Activated T-helper 17 cell treated with anti-CD3 and anti-CD28 coated beads, Interleukin-2, amount 50 U/mL, for 72 hours (primary cell): ENCODE measurements at regions not wholly inside any gene's neighbourhood (a gene's known extent, or its start where the extent isn't known, plus 50 kb on each side); places are given as distances from the start of the nearest gene placed in this dataset.

ENCODE experiments used
- ATAC-seq: fragments of 150-1000 bp; cut with Tn5 transposase; replicated peaks from 2 replicates; pipeline ENCODE4 v1.10.0; 2021; ENCODE audit warnings: mild to moderate bottlenecking, moderate library complexity
- H3K27ac Mint-ChIP-seq: one replicate; pipeline ENCODE4 v1.8.0; 2022; ENCODE audit warnings: mixed read lengths
- H3K27me3 Mint-ChIP-seq: one replicate; pipeline ENCODE4 v1.8.0; 2022; ENCODE audit warnings: mixed read lengths
- H3K36me3 Mint-ChIP-seq: one replicate; pipeline ENCODE4 v1.8.0; 2022; ENCODE audit warnings: low read depth, mild to moderate bottlenecking, mixed read lengths
- H3K4me1 Mint-ChIP-seq: one replicate; pipeline ENCODE4 v1.8.0; 2022; ENCODE audit warnings: mixed read lengths
- H3K4me3 Mint-ChIP-seq: one replicate; pipeline ENCODE4 v1.8.0; 2022; ENCODE audit warnings: mild to moderate bottlenecking, mixed read lengths
- H3K9me3 Mint-ChIP-seq: one replicate; pipeline ENCODE4 v1.8.0; 2022; ENCODE audit warnings: mixed read lengths

DNA sequence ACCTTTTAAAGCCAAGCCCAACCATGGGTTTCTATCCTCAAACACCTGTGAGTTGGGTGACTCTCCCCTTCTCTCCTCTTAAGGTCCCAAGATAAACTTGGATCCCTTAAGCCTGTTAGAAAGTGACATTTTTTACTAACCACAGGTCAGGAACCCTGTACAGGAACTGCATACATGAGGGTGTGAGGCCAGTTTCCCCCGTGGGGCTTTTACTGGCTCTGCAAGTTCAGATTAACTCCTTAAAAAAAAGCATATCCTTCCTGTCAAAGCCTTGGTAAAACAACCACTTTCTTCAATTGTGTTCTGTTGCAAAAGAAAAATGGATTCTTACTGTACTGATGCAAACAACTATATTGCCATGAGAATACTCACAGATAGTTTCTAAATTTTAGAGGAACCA, 2638.7 kb upstream of the PCDH20 start:
- Mint-ChIP-seq H3K27ac (no peak overlapping the region), H3K4me3 (no peak overlapping the region), H3K4me1 (no peaks in the 10 kb centered on the region), H3K9me3 (no peaks in the 10 kb centered on the region), H3K27me3 (no peaks in the 10 kb centered on the region), H3K36me3 (no peaks in the 10 kb centered on the region)
- ATAC-seq, result no peak

DNA sequence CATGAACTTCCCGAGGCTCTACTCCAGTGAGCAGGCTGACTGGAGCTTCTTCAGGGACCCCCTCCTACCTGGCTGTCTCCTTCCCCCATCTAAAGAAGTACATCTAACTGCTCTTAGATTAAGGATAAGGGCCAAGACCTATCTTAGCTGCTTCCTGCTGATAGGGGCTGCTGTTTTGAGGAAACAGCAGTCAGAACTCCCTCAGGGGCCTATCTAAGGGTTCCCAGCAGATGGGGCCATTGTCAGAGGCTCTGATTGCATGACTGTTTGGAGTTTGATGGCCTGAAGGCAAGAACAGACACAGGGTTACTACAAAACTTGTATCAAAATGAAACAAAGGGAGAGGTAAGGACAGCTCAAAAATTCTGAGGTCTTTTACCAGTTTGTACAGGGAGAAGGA, 2636.9 kb upstream of the PCDH20 start:
- Mint-ChIP-seq H3K36me3 (no peaks in the 10 kb centered on the region), H3K4me3 (no peak overlapping the region), H3K27me3 (no peaks in the 10 kb centered on the region), H3K4me1 (no peaks in the 10 kb centered on the region), H3K9me3 (peaks cover 3% of the 10 kb centered on the region), H3K27ac (no peak overlapping the region)
- no peak for ATAC-seq

DNA sequence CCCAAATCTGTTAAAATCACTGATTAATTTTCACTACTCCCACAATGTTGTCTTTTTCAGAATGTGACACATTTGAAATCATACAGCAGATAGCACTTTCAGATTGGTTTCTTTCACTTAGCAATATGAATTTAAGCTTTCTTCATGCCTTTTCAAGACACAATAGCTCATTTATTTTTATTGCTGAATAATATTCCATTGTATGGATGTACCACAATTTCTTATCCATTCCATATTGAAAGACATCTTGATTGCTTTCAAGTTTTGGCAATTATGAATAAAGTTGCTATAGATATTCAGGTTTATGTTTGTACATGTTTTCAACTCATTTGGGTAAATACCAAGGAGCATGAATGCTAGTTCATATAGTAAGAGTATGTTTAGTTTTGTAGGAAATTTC, 2635.6 kb upstream of the PCDH20 start:
- H3K4me3 Mint-ChIP-seq, result no peak overlapping the region
- no peak for ATAC-seq
- H3K9me3 Mint-ChIP-seq, result peaks cover 3% of the 10 kb centered on the region
- H3K36me3 Mint-ChIP-seq, result no peaks in the 10 kb centered on the region
- H3K27ac Mint-ChIP-seq, result no peak overlapping the region
- no peaks in the 10 kb centered on the region for H3K27me3 Mint-ChIP-seq
- H3K4me1 Mint-ChIP-seq, result no peaks in the 10 kb centered on the region

DNA sequence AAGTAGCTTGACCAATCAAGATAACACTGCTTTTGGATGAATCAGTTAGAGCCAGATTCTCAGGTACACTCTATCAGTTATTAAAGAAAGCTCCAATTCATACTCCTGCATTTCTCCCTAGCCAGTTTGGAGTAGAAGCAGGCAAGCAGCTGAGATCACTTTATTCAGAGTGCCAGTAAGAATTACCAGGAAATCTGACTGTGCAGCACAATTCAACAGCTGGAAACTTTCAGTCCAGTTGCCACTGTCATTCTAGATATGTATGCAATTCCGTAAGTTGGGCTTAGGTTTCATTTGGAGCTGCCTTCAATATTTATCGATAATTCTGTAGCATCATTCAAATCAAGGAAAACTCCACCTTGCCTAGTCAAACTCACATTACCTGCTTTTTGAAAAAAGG, 2625.6 kb upstream of the PCDH20 start:
- H3K4me1 Mint-ChIP-seq, result no peaks in the 10 kb centered on the region
- no peak overlapping the region for H3K4me3 Mint-ChIP-seq
- H3K9me3 Mint-ChIP-seq, result no peaks in the 10 kb centered on the region
- ATAC-seq, result no peak
- no peaks in the 10 kb centered on the region for H3K36me3 Mint-ChIP-seq
- H3K27me3 Mint-ChIP-seq, result no peaks in the 10 kb centered on the region
- no peak overlapping the region for H3K27ac Mint-ChIP-seq

DNA sequence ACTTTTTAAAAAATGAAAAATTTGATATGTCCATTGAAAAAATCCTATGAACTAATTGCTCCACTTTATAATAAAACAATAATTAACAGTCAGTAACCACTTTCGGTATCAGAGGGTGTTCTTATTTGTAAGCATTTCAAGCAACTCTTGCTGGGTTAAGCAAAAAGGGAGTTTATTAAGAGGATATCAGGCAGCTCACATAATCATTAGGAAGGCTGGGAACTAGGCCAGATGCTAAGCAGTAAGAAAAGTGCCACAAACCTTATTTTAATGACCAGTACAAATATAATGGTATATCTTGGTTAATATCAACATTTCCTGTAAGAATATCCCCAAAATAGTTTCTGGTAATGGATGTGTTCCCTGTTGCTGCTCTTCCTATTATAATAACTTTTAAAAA, 2618.3 kb upstream of the PCDH20 start:
- no peak for ATAC-seq
- Mint-ChIP-seq H3K27me3 (no peaks in the 10 kb centered on the region), H3K4me3 (no peak overlapping the region), H3K4me1 (no peaks in the 10 kb centered on the region), H3K9me3 (peaks cover 4% of the 10 kb centered on the region), H3K27ac (no peak overlapping the region), H3K36me3 (no peaks in the 10 kb centered on the region)

DNA sequence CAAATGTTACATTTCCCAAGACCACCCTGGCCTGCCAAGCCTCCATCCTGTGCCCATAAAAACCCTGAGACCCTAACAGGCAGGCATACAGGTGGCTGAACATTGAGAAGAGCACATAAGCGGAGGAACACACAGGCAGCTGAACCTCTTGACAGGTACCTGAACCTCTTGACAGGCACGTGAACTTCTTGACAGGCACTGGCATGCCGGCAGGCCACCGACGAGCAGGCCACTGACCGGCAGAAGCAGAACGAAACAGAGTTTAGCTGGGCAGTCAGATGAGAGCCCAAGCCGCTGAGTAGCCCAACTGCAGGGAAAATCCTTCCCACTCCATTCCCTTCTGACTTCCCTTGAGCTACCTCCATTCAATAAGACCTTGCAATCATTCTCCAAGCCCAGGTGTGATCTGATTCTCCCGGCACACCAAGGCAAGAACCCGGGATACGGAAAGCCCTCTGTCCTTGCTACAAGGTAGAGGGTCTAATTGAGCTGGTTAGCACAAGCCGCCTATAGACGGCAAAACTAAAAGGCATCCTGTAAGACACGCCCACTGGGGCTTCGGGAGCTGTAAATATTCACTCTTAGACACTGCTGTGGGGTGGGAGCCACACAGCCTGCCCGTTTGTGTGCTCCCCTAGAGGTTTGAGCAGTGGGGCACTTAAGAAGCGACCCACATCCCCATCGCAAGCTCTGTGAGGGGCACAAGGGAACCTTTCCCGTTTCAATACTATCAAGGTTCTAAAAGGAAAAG, 2613.9 kb upstream of the PCDH20 start:
- Mint-ChIP-seq H3K9me3 (peaks cover 12% of the 10 kb centered on the region), H3K27me3 (no peaks in the 10 kb centered on the region), H3K4me1 (no peaks in the 10 kb centered on the region), H3K4me3 (no peak overlapping the region), H3K27ac (no peak overlapping the region), H3K36me3 (no peaks in the 10 kb centered on the region)
- no peak for ATAC-seq

DNA sequence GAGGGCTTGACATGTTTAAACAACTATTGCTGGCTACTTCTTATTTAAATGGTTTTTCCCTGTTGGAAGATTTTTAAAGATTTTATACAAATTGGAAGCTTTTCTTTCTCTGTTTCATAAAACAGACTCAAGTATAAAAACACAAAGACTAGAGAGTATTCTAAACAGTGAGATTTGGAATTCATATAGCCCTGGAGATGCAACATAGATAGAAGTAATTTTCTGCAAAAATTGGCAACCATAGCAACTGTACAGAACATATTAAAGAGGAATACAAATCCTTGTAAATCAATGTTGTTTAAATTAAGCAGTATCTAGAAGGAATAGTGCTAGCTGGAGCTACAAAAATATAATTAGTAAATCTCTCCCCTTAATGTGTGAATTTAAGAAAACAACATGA, 2612.9 kb upstream of the PCDH20 start:
- ATAC-seq, result no peak
- H3K9me3 Mint-ChIP-seq, result peaks cover 12% of the 10 kb centered on the region
- no peak overlapping the region for H3K27ac Mint-ChIP-seq
- H3K4me1 Mint-ChIP-seq, result no peaks in the 10 kb centered on the region
- no peaks in the 10 kb centered on the region for H3K36me3 Mint-ChIP-seq
- no peaks in the 10 kb centered on the region for H3K27me3 Mint-ChIP-seq
- no peak overlapping the region for H3K4me3 Mint-ChIP-seq

DNA sequence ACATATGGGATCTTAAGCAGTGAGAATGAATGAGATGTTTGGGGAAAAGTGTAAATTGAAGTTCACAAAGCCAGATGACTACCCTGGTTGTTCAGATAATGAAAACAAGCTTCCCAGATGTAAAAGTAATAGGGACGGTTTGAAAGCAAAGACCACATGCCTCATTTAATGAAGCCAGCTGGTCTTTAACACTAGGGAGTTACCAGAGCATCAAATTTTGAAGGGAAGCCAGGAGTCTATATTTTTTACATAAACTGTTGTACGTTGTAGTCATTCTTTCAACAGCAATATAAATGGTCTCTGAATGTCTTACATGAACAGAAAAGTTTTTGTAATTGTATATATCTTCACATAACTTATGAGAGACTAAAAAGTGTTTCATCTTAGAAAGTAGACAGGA, 2604.5 kb upstream of the PCDH20 start:
- Mint-ChIP-seq H3K4me3 (no peak overlapping the region), H3K27ac (no peak overlapping the region), H3K36me3 (no peaks in the 10 kb centered on the region), H3K4me1 (no peaks in the 10 kb centered on the region), H3K27me3 (no peaks in the 10 kb centered on the region), H3K9me3 (peaks cover 11% of the 10 kb centered on the region)
- no peak for ATAC-seq

DNA sequence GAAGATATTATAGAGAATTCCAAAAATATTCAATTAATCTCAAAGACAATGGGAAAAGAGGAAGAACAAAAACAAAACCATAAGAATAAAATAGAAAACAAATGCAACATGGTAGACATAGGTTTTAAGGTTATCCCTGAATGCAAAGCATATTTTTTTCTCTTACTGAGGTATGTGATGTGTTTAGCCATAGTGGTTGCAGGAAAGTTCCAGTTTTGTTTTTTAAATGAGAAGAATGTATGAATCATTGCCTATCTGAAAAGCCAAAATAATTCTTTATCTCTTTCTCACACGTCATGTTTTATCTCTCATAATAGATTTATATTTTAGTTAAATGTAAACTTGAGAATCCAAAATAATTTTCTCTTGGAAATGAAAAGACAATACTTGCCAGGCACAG, 2591.7 kb upstream of the PCDH20 start:
- Mint-ChIP-seq H3K27me3 (no peaks in the 10 kb centered on the region), H3K9me3 (peaks cover 10% of the 10 kb centered on the region)
- no peak for ATAC-seq

DNA sequence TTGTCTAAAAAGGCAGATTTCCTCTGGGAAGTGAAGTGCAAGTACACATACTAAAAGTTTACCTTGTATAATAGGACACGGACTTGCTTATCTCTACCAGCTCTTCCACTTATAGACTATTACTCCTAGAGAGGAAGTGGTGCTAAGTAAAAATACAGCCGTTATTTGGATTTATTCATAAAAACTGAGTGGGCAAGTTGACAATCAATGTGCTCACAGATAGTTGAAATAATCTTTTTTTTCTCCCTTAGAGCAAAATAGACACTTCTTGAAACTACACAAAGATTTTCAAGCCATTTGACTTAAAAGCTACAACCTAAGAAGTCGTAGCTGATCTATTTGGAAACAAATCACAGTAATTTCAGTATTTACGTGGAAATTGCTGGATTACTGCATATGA, 2584.7 kb upstream of the PCDH20 start:
- no peaks in the 10 kb centered on the region for H3K27me3 Mint-ChIP-seq
- no peak for ATAC-seq
- no peak overlapping the region for H3K27ac Mint-ChIP-seq
- H3K36me3 Mint-ChIP-seq, result no peaks in the 10 kb centered on the region
- H3K4me1 Mint-ChIP-seq, result no peaks in the 10 kb centered on the region
- peaks cover 15% of the 10 kb centered on the region for H3K9me3 Mint-ChIP-seq
- no peak overlapping the region for H3K4me3 Mint-ChIP-seq

More for the DNA sequence above, 2591.7 kb upstream of the PCDH20 start:
- no peaks in the 10 kb centered on the region for H3K4me1 Mint-ChIP-seq
- no peak overlapping the region for H3K27ac Mint-ChIP-seq
- H3K4me3 Mint-ChIP-seq, result no peak overlapping the region
- no peaks in the 10 kb centered on the region for H3K36me3 Mint-ChIP-seq

DNA sequence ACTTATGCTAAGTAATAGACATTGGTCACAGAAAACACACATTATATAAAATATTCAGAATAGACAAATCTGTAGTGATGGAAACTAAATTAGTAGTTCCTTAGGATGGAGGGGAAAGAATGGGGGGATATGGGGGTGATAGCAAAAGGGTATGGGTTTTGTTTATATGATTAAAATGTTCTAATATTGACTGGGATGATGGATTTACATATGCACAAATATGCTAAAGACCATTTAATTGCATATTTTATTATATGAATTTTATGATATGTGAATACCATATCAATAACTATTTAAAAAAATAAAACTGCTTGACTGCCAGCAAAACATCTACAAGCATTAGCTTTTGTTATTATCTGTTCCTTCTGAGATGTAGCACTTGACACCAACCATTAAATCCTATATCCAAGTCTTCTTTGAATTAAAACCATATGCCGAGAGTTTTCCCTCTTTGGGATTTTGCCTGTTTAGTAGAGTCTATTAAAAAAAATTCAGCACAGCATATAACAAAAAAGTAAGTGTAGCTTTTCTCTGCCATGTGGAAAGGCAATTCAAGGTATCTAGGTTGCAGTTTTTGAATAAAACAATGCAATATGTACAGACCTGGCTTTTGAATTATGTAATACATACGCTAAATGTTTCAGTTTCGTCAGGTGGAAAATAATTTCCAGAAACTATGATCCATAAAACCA, 2584.1 kb upstream of the PCDH20 start:
- no peak for ATAC-seq
- Mint-ChIP-seq H3K27ac (no peak overlapping the region), H3K4me3 (no peak overlapping the region), H3K36me3 (no peaks in the 10 kb centered on the region), H3K27me3 (no peaks in the 10 kb centered on the region), H3K4me1 (no peaks in the 10 kb centered on the region), H3K9me3 (peaks cover 11% of the 10 kb centered on the region)

DNA sequence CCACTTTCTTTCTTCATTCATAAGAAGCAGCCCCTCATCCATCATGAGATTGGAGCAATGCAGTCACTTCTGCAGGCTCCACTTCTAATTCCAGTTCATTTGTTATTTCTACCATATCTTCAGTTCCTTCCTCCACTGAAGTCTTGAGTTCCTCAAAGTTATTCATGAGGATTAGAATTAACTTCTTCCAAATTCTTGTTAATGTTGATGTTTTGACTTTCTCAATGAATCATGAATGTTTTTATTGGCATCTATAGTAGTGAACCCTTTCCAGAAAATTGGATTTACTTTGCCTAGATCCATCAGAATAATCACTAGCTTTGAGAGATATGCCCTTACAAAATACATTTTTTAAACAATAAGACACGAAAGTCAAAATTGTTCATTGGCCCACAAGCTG, 2567.7 kb upstream of the PCDH20 start:
- peaks cover 7% of the 10 kb centered on the region for H3K9me3 Mint-ChIP-seq
- H3K36me3 Mint-ChIP-seq, result no peaks in the 10 kb centered on the region
- no peak overlapping the region for H3K27ac Mint-ChIP-seq
- ATAC-seq, result no peak
- H3K4me3 Mint-ChIP-seq, result no peak overlapping the region
- H3K4me1 Mint-ChIP-seq, result no peaks in the 10 kb centered on the region
- H3K27me3 Mint-ChIP-seq, result no peaks in the 10 kb centered on the region

DNA sequence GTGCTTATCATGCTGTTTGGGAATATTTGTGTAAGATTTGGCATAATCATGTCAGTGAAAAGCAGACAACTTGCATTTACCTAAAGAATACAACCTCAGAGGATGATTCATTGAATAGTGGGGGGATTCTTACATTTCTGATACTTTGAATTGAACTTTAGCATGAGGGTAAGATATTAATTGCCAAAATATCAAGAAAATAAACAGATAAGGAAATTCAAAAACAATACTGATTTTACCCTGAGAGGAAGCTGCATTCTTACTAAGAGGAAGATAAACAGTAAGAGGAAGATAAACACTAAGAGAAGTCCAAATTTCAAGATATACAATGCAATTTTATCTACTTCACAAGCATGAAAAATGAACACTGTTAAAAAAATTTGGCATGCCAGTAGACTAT, 2564.3 kb upstream of the PCDH20 start:
- Mint-ChIP-seq H3K4me1 (no peaks in the 10 kb centered on the region), H3K27ac (no peak overlapping the region), H3K9me3 (peaks cover 16% of the 10 kb centered on the region), H3K36me3 (no peaks in the 10 kb centered on the region), H3K27me3 (no peaks in the 10 kb centered on the region), H3K4me3 (no peak overlapping the region)
- no peak for ATAC-seq

DNA sequence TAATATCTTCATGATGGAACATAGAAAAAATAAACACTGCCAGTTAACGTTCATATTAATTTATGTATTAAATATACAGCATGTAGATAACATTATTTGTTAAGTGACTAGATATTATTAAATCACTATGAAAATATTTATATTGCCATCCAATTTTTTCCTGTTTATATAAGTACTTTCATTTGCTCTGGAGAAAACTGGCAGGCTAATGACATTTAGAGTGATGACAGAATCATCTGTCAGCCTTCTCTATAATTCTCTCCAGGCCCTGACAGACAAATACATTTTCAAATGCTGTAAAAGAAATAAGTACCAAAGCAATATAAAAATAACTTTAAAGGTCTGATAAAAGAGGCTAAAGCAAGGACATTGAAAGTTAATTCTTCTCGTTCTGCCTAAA, 2556.7 kb upstream of the PCDH20 start:
- peaks cover 7% of the 10 kb centered on the region for H3K9me3 Mint-ChIP-seq
- no peak overlapping the region for H3K4me3 Mint-ChIP-seq
- no peaks in the 10 kb centered on the region for H3K36me3 Mint-ChIP-seq
- no peaks in the 10 kb centered on the region for H3K4me1 Mint-ChIP-seq
- no peak overlapping the region for H3K27ac Mint-ChIP-seq
- no peak for ATAC-seq
- no peaks in the 10 kb centered on the region for H3K27me3 Mint-ChIP-seq

DNA sequence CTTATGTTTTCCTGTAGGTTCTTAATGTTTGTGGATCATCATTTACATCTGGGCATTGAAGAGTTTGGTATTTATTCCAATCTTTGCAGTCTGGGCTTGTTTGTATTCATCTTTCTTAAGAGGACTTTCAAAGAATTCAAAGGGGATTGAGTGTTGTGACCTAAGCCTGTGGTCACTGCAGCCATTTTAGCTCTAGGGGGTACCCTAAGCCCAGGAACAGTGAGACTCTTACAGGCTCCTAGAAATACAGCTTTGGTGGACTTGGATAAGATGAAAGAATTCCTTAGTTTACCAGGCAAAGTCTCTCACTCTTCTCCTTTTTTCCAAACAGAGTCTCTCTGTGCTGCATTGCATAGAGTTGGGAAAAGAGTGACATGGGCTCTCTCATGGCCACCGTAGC, 2539.0 kb upstream of the PCDH20 start:
- Mint-ChIP-seq H3K9me3 (peaks cover 16% of the 10 kb centered on the region), H3K27ac (no peak overlapping the region), H3K4me1 (no peaks in the 10 kb centered on the region), H3K27me3 (no peaks in the 10 kb centered on the region), H3K4me3 (no peak overlapping the region), H3K36me3 (no peaks in the 10 kb centered on the region)
- ATAC-seq, result no peak
